NCI-H146 (cell line): ENCODE measurements at regions not wholly inside any gene's neighbourhood (a gene's known extent, or its start where the extent isn't known, plus 50 kb on each side); places are given as distances from the start of the nearest gene placed in this dataset.
A peak's percentile ranks its signal among the peaks of the same experiment; 100 is the strongest.
"Not testable (repeated sequence)": the region's sequence is repeated elsewhere in the genome, so short reads cannot be mapped to it uniquely, and the experiment has no call there.

Experiments
- DNase-seq: peaks from one replicate; lab custom pipeline; 2025; lab: John Stamatoyannopoulos, UW

DNA sequence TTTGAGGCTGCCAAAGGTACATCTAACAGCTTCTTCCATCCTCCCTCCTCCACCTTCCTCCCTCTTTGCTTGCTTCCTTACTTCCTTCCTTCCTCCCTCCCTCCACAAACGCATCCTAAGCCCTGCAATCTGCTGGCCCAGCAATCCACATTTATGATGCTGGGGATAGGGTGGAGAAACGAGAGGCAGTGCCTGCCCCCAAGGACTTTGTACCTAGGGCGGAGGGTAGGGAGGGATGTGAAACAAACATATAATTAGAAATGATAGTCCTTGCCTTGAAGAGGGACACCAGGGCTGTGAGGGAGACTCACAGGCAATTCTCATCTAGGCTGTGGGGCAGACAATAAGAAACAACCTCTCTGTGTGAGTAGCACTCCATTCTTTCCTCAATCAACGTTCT is 188.3 kb downstream of the ANKRD30B start:
- no peak for DNase-seq

DNA sequence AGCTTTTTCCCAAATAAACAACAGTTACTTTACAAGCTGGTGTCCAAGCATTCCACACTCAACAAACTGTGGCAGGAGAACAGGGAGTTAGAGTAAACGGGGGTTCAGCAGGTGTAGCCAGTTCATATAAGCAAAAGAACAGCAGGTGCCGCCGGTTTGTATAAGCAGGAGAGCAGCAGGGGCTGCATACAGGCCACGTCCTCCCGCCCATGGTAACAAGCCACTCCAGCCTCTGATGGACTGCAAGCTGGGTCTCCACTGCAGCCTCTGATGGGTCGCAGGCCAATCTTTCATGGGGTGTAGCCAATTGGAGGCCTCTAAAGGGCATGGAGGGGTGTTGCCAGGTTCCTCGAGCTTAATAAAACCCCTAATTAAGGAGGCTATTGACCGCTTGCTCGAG is 189.3 kb downstream of the ANKRD30B start:
- DNase-seq = peak; percentile 7

DNA sequence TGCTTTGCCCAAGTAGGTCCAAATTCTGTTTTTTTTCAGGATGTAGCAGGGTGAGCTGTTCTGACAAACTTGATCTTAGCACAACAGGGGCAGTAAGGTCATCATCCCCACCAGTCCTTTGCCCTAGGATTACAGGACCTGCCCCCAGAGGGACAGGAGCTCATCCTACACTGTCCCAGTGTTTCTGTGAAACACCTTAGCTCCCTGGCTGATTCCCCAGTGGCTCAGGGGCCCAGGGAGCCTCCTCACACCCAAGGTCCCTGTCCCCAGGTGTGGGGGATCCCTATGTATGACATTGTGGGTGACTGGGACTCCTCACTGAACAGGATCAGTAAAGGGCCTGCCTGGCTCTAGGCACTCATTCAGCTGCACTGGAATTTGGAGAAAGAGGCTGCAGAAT is 191.2 kb downstream of the ANKRD30B start:
- DNase-seq = no peak

DNA sequence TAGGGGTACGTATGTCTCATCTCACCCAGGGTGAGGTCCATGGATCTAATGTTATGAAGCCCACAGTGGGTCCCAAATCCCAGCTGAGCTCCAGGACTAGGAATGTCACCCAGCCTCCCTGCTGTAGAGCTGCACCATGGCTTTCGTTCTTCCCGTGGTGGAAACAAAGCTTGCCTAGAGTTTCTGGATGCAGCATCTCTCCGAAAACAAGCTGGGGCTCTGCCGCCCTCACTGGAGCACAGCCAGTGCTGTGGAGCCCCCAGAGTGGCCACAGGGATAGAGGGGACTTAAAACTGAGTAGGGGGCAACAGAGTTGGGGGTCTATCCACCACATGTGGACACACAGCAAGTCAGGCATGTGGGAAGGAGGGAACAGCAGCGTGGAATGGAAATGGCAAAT is 192.1 kb downstream of the ANKRD30B start:
- DNase-seq = not testable (repeated sequence)

DNA sequence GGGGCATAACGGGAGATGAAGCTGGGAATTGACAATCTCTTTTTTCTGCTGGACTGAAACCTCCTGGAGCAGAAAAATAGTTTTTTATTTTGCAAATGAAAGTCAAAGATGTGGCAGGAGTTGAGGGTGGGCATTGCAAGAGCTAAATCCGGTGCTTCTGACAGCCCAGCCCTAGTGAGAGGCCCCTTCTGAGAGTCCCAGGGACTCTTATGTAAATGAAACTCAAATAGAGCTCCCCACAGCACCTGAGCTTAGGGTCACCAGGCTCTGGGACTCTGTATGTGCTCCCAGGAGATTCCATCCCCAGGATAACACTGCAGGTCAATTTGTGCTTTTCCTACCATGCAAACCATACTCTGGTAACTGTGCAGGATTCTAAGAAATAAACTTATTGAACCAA is 192.8 kb downstream of the ANKRD30B start:
- no peak for DNase-seq

DNA sequence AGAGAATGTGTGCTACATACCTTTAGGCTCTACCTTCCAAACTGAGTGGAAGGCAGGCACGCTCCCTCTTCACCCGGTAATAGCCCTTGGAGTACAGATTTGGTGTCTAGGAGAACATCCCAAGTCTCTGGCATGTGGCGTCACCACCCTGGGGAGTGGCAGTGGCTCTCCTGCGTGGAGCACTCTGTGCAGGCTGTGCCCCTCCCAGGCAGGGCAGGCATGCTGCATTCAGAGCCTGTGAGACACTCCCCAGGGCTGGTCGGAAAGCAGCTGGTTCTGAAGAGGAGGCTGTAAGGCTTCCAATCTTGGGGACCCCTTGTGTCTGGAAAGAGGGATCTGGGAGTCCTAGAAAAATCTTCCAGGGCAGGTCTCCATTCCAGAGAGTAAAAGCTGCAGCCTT is 193.3 kb downstream of the ANKRD30B start:
- DNase-seq = no peak

DNA sequence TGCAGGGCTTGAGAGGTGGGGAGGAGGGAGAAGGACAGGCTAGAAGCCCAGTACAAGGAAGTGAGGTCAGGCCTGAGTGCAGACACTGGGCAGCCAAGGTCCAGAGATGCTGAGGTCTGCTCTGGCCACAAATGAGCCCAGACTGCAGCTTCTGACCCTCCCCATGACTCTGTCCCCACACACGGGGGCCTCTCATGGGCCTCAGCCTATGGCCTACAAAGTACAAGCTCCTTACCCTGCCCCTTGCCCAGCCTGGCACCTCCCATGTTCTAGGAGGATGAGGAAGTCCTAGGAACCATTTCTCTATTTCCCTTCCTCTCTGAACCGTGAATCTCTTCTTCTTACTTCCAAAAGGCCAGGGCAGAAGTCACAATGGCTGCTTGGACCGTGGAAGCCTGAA is 193.8 kb downstream of the ANKRD30B start:
- DNase-seq = no peak

DNA sequence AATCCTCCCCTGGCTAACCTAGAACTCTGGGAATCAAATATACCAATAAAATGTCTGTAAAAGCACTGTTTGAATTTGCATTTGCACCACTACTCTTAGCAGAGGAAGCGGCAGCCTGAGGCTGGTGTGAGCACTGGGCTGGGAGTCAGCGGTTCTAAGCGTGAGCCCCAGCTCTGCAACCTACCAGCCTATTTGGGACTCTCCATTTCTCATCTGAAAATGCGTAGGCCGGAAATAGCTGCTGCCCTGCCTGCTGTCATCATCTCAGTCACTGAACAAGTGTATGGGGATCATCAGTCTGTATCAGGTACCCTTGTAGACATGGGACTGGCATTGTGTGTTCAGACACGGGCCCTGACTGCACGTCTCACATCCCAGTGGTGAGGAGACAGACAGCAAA is 194.3 kb downstream of the ANKRD30B start:
- no peak for DNase-seq

DNA sequence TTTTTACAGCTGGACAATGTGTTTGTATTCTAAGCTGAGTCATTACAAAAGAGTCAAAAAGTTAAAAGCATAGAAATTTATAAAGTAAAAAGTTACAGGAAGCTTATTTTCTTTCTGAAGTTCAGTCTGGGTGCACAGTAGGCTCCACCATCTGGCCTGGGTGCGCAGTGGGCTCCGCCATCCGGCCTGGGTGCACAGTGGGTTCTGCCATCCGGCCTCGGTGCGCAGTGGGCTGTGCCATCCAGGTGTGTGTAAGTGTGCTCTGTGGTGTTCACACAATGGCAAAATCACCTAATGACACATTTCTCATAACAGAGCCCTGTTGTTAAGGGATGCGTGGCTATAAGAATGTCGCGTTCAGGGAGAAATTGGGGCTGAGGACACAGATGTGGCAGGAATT is 195.5 kb downstream of the ANKRD30B start:
- DNase-seq = no peak

DNA sequence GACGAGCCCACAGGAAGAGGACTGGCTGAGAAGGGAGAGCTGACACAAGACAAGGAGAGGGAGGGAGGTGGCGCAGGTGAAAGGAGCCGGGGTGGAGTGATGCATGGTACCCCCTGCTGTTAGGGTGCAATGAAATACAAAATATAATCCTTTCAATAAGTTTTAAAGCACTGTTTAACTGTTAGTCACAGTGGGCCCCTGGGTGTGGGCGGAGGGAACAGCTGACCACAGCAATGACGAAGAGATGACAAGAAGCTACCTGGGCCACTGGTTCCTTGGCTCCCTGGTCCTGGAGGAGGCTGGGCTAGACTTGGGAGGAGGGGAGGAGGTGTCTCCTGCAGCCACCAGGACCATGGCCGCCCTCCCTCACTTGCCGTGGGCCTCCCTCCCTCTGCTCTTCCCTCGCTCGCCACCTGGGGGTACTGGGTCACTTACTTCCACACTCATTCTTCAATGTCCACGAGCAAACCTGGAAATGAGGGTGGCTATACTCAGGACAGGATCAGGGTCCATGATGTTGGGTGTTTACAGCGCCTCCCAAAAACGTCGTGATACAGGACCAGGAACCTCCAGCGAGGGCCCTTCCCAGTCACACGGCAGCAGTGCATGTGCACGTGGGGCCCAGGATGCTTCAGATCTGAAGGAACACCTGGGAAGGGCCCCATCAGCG is 196.1 kb downstream of the ANKRD30B start:
- DNase-seq = no peak

DNA sequence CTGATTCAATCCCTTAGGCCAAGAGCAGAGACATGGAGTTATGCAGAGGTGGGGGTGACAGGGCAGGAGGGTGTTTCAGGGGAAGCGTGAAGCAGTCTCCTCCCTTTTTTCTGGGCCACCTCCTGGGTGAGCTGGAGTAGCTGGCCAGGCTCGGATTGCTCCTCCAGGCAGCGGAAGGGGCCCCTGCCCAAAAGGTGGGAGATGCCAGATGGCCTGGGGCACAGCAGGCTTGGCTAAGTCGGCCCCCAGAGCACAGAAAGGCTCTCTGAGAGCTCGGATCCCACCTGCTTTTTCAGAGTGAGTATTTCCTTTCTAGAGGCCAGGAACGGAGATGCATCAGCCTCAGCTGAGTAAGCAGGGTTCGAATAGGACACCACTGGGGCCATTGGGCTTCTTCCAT is 196.9 kb downstream of the ANKRD30B start:
- DNase-seq = no peak

DNA sequence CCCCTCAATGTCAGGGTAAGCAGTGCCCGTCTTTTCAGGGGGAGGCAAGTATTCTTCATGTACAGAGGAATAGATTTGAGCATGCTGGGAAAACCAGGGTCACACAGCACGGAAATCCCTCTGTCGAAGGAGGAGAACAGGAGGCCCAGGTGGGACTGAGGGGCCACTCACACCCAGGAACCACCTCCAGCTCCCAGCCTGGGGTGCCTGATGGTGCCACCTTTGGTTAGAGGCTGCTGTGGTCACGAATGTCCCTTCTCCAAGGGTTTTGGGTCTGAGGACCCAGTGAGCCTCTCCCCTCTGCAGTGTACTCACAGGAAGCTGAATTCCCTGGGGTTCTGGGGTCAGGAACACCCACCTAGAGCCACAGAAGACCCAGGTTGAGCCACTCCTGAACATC is 197.3 kb downstream of the ANKRD30B start:
- no peak for DNase-seq

DNA sequence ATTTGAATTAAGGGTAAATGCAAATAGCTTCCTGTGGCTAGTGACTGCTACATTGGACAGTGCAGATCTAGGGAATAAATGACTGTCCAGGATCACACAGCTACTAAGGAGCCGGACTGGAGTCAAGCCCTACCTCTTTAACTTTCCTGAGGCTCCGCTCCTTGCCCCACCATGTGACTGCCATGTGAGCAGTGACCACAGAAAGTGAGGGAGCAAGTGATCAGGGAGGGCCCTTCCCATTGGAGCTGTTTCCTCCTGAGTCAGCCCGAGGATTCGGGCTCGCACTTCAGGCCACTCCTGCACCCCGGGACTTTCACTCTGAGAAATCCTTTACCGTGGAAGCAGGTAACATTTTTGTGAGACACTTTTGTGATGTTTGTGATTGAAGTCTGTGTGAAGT is 198.0 kb downstream of the ANKRD30B start:
- no peak for DNase-seq

DNA sequence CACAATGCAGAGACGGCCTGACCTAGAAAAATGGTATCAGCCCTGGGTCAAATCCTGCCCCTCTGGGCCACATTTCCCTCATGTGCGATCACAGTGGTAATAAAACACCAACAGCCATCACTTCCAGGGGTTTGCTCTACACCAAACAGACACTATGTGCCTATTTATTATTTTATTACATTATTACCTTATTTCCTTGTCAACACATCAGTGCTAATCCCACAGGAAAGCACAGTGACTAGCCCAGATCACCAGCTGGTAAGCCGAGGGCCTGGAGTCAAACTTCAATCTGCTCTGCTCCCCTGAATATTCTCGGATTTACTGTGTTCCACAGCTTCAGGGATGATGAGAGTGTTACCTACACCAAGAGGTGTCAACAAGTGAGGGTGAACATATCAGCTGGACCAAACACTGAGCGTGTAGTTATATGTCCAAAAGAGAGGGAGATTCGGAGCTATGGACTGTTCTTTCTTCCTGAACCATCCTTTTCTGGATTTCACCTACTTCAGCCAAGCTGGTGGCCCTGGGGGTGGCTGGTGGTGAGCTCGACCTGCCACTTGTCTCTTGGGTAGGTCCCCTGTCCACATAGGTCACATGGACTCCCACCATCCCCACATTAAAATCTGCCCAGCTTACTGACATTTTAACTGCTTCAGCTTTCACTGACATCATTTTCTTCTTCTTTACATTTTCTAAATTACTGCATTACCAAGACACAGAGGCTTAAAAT is 198.9 kb downstream of the ANKRD30B start:
- DNase-seq = not testable (repeated sequence)

DNA sequence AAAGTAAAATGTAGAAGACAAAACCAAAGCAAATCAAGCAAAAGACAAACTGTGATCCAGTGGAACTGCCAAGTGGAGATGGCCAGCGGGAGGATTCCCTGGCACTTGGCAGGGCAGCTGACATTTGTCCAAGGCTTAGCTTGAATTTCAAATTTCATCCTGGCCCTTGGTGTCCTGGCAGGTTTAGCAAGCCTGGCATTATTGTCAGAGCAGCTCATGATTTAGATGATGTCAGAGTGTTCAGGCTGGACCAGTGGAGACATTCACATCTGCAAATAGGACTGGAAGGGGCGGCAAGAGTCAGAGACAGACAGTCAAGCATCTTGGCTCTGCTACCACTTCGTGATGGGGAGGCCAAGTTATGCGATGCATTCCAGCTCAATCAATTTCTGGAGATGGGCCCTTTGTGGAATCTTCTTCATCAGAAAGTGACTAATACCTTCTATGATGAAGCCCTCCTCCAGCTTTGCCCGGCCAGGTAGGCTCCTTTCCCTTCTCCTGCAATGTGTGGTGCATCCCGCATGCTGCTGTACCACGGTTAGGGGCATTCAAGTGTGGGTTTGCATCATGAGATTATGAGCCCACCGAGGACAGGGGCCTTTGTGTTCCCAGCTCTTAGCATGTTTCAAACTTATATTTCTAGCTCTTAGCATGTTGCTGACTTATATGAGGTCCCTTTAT is 199.7 kb downstream of the ANKRD30B start:
- no peak for DNase-seq

DNA sequence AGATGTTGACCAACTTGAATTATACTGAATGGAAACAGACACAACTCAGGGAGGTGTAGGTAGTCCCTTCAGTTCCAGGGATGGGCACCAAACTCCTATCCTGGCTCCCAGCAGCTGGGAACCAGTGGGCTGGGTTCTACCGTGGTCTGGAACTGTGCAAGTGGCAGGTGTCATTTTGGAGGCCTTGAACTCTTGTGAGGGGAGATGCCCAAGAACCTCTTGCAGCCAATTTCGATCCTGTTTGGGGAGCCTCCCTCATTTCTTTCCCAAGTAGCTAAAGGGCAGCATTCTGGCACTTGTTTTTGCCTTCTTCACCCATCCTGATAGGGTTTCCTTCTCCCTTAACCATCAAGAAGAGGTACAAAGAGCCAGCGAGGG is 200.2 kb downstream of the ANKRD30B start:
- no peak for DNase-seq

DNA sequence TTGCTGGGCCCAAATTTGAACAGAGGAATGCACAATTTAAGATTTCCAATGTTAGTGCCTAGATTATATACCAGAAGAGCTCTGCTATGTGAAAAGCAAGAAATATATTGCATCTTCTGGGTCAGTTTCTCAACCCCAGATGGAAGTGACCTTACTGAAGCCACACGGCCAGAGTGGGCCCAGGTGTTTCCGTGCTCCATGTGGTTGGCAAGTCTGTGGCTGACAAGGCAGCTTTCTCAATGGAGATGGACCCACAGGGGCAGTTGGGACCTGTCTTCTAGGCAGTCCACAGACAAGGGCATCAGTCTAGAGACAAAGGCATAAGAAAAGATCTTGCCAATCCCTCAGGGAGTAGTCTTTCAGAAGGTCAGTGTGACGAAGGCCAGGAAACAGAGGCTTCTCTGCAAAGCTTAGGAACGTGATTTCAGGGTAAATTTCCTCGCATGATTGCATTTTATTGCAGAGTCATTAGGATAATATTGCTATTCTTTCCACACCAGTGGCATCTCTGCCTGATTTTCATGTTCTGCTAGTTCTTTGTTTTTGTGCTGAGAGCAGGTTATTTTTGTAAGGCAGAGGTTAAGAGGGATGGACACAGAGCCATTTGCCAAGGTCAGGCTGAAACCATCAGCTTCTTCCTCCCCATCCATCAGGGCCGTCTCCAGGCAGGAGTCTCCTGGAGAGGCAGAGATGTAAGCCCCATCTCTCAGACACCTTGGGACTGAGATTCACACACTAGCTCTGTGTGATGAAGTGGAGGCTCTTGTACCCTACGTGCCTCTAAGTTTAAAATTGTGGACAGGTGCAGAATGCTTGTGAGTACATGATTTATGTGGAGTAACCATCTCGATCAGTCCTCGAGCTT is 202.1 kb downstream of the ANKRD30B start:
- DNase-seq = no peak

DNA sequence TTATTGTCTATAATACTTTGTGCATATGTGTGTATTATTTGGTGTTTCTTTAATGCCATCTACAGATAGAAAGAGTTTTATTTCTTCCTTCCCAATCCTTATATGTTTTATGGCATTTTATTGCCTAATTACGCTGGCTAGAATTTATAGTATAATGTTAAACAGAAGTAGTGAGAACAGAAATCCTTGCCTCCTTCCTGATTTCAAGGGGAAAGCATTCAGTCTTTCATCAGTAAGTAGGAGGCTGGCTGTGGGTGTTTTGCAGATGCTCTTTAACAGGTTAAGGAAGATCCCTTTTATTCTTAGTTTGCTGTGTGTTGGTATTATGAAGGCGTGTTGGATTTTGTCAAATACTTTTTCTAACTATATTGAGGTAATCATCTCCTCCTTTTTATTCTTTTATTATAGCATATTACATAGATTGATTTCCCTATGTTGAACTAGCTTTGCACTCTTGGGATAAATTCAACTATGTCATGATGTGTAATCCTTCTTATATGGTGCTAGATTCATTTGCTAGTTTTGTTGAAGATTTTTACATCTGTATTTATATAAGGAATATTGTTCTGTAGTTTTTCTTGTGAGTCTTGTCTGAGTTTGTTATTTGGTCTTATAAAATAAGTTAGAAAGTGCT is 204.6 kb downstream of the ANKRD30B start:
- DNase-seq = not testable (repeated sequence)

DNA sequence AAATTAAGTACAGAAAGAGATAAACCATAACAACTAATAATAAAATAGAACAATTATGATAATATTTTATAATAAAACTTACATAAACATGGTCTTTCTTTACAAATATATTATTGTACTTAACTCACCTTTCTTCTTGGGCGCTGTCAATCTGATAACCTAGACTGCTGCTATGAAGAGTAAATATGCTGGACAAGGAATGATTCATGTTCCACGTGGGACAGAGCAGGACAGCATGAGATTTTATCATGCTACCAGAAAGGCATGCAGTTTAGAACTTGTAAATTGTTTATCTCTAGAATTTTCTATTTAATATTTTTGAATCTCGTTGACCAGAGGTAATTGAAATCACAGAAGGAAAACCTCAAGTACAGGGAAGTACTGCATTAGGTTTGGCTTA is 210.7 kb downstream of the ANKRD30B start:
- no peak for DNase-seq

DNA sequence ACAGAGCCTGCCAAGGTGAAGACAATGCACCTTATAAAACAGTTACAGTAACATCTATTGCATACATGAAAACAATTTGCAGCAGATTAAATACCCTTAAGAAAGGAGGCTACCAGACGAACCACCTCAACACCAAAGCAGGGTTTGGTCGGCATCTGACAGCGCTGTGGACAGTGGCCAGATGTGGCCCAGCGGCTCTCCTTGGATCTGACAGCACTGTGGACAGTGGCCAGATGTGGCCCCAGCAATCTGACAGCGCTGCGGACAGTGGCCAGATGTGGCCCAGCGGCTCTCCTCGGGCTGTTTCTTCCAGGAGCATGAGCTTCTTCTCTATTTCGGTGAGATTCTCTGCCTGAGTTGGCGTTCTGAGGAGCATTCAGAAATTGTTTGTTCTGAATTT is 211.6 kb downstream of the ANKRD30B start:
- no peak for DNase-seq

DNA sequence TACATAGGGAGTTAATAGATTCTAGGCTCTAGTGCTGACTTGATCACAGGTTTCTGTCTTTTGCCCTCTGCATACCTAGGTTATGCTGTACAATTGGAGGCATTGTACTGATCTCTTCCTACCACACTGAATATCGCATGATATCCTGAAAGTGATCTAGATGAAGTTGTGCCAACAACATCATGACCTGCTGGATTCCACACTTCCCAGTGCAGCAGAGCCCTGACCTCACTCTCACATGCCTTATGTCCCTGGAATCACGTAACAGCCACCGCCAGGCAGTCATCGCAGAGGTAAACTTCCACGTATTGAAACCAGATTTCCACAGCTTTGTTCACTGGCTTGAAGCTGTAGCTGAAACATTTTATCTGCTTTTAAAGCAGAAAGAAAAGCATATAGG is 214.0 kb downstream of the ANKRD30B start:
- no peak for DNase-seq

DNA sequence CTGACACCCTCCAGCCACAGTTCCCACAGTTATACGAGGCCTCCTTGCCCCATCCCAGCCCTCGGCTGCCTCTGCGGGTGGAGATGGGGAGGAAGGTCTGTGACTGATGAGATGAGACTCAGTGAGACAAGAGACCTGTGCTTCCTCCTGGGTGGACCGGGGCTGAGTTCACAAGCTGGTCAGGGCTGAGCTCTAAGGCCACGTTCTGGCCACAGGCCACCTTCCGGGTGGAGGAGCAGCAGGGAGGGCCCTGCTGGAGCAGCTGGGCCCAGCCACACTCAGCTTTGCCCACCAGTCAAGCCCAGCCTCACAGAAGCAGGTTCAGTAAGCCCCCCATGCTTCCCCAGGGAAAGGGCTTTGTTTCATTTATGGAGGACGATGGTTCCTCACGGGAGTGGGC is 214.7 kb downstream of the ANKRD30B start:
- no peak for DNase-seq
